ENCODE measurements at regions not wholly inside any gene's neighbourhood (a gene's known extent, or its start where the extent isn't known, plus 50 kb on each side); places are given as distances from the start of the nearest gene placed in this dataset.

DNA sequence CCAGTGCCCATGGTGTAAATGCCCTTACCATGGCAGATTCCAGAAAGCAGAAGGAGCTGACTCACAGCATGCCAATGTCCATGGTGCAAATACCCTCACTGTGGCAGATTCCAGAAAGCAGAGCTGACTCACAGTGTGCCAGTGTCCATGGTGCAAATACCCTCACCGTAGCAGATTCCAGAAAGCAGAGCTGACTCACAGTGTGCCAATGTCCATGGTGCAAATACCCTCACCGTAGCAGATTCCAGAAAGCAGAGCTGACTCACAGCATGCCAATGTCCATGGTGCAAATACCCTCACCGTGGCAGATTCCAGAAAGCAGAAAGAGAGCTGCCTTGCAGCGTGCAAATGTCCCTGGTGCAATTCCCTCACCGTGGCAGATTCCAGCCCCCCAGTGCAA lies 163.8 kb upstream of the SOX1 start:
- no peak overlapping the region for H3K27ac Mint-ChIP-seq (ENCODE audit: unreplicated experiment)
- no peaks in the 10 kb centered on the region for H3K36me3 Mint-ChIP-seq (ENCODE audit: low read depth)
- H3K4me1 Mint-ChIP-seq (ENCODE audit: low read depth): peaks cover 5% of the 10 kb centered on the region
- H3K9me3 Mint-ChIP-seq (ENCODE audit: low read depth): peaks cover 6% of the 10 kb centered on the region
- TF ChIP-seq CTCF (IDR thresholded peaks at IDR 0.05): no peak
- H3K27me3 Mint-ChIP-seq (ENCODE audit: low read depth): peaks cover 8% of the 10 kb centered on the region
- DNase-seq (ENCODE audit: low spot score): no peak
- no peak overlapping the region for H3K4me3 Mint-ChIP-seq (ENCODE audit: unreplicated experiment)

DNA sequence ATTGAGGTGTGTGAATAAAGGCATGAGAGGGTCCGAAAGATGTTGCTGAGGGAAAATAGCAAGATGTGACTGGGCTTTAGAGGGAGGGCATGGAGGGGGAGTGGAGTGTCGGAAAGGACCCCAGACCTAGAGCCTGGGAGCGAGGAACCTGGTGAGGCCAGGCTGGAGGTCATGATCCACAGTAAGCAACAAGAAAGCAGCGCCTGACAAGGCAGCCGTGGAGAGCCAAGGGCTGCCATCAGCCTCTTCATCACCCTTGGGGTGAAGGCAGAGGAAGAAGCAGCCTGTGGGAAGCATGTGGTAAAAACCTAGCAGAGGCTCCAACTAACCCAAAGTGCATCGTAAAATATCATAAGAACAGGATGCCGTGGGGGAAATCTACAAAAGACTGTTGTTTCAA lies 162.8 kb upstream of the SOX1 start:
- Mint-ChIP-seq H3K9me3 (ENCODE audit: low read depth) (peaks cover 6% of the 10 kb centered on the region), H3K4me1 (ENCODE audit: low read depth) (peaks cover 5% of the 10 kb centered on the region), H3K27me3 (ENCODE audit: low read depth) (peaks cover 8% of the 10 kb centered on the region)

GRCh38 chr13:111904701-111905608 lies 162.0 kb upstream of the SOX1 start:
- no peaks in the 10 kb centered on the region for H3K36me3 Mint-ChIP-seq (ENCODE audit: low read depth)
- H3K4me3 Mint-ChIP-seq (ENCODE audit: unreplicated experiment): no peak overlapping the region
- H3K27me3 Mint-ChIP-seq (ENCODE audit: low read depth): peaks cover 8% of the 10 kb centered on the region
- peaks cover 6% of the 10 kb centered on the region for H3K9me3 Mint-ChIP-seq (ENCODE audit: low read depth)
- no peak for DNase-seq (ENCODE audit: low spot score)
- H3K4me1 Mint-ChIP-seq (ENCODE audit: low read depth): peaks cover 5% of the 10 kb centered on the region
- H3K27ac Mint-ChIP-seq (ENCODE audit: unreplicated experiment): no peak overlapping the region
- no peak for TF ChIP-seq CTCF (IDR thresholded peaks at IDR 0.05)

More for the DNA sequence above, 162.8 kb upstream of the SOX1 start:
- TF ChIP-seq CTCF (IDR thresholded peaks at IDR 0.05): no peak
- H3K27ac Mint-ChIP-seq (ENCODE audit: unreplicated experiment): no peak overlapping the region
- DNase-seq (ENCODE audit: low spot score): no peak
- H3K4me3 Mint-ChIP-seq (ENCODE audit: unreplicated experiment): no peak overlapping the region
- H3K36me3 Mint-ChIP-seq (ENCODE audit: low read depth): no peaks in the 10 kb centered on the region

DNA sequence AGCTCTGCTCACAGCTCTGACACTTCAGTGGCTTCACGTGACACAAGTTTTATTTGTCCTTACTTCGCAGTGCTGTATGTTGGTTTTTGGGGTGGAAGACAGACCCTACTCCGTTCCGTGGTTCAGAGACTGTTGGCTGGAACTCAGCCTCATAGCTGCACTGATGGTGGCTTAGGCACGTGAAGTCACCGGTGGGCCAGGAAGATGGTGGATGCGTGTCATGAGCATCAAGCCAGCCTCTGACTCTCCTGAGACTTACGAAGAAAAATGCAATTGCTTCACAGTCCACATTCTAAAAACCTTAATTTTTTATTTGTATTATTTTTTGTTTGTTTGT lies 161.4 kb upstream of the SOX1 start:
- Mint-ChIP-seq H3K27ac (ENCODE audit: unreplicated experiment) (no peak overlapping the region), H3K36me3 (ENCODE audit: low read depth) (no peaks in the 10 kb centered on the region), H3K27me3 (ENCODE audit: low read depth) (peaks cover 8% of the 10 kb centered on the region), H3K9me3 (ENCODE audit: low read depth) (peaks cover 6% of the 10 kb centered on the region), H3K4me3 (ENCODE audit: unreplicated experiment) (no peak overlapping the region), H3K4me1 (ENCODE audit: low read depth) (peaks cover 3% of the 10 kb centered on the region)
- no peak for TF ChIP-seq CTCF (IDR thresholded peaks at IDR 0.05)
- no peak for DNase-seq (ENCODE audit: low spot score)

GRCh38 chr13:111906306-111906705 lies 160.6 kb upstream of the SOX1 start:
- H3K27me3 Mint-ChIP-seq (ENCODE audit: low read depth): peaks cover 8% of the 10 kb centered on the region
- H3K27ac Mint-ChIP-seq (ENCODE audit: unreplicated experiment): no peak overlapping the region
- H3K4me3 Mint-ChIP-seq (ENCODE audit: unreplicated experiment): no peak overlapping the region
- no peak for DNase-seq (ENCODE audit: low spot score)
- no peaks in the 10 kb centered on the region for H3K36me3 Mint-ChIP-seq (ENCODE audit: low read depth)
- no peaks in the 10 kb centered on the region for H3K4me1 Mint-ChIP-seq (ENCODE audit: low read depth)
- H3K9me3 Mint-ChIP-seq (ENCODE audit: low read depth): peaks cover 6% of the 10 kb centered on the region
- TF ChIP-seq CTCF (IDR thresholded peaks at IDR 0.05): no peak
